ENCODE measurements at regions not wholly inside any gene's neighbourhood (a gene's known extent, or its start where the extent isn't known, plus 50 kb on each side); places are given as distances from the start of the nearest gene placed in this dataset.

GRCh38 chr3:102194001-102194400 is 240.8 kb upstream of the ZPLD1 start:
- DNase-seq = no peak

- DNase-seq = no peak
Measured at GRCh38 chr3:102194760-102195159, 240.1 kb upstream of the ZPLD1 start.

GRCh38 chr3:102195198-102195948 is 239.4 kb upstream of the ZPLD1 start:
- DNase-seq = no peak

- no peak for DNase-seq
Measured at GRCh38 chr3:102200126-102200525, 234.7 kb upstream of the ZPLD1 start.

GRCh38 chr3:102200560-102200959 is 234.3 kb upstream of the ZPLD1 start:
- no peak for DNase-seq

- no peak for DNase-seq
Measured at GRCh38 chr3:102205647-102206046, 229.2 kb upstream of the ZPLD1 start.

GRCh38 chr3:102206511-102207031 is 228.2 kb upstream of the ZPLD1 start:
- no peak for DNase-seq

- no peak for DNase-seq
Measured at GRCh38 chr3:102207151-102207571, 227.7 kb upstream of the ZPLD1 start.

GRCh38 chr3:102215166-102215565 is 219.6 kb upstream of the ZPLD1 start:
- no peak for DNase-seq

- no peak for DNase-seq
Measured at GRCh38 chr3:102223132-102223531, 211.7 kb upstream of the ZPLD1 start.

GRCh38 chr3:102224171-102224570 is 210.6 kb upstream of the ZPLD1 start:
- DNase-seq = no peak

- no peak for DNase-seq
Measured at GRCh38 chr3:102225005-102225404, 209.8 kb upstream of the ZPLD1 start.

- DNase-seq = peak; percentile 58
Measured at GRCh38 chr3:102225407-102226132, 209.2 kb upstream of the ZPLD1 start.

GRCh38 chr3:102226463-102226862 is 208.4 kb upstream of the ZPLD1 start:
- DNase-seq = no peak

GRCh38 chr3:102229062-102229655 is 205.7 kb upstream of the ZPLD1 start:
- peak; percentile 51 for DNase-seq

GRCh38 chr3:102230057-102230456 is 204.8 kb upstream of the ZPLD1 start:
- no peak for DNase-seq

GRCh38 chr3:102233881-102234280 is 200.9 kb upstream of the ZPLD1 start:
- DNase-seq = no peak

GRCh38 chr3:102235679-102236078 is 199.1 kb upstream of the ZPLD1 start:
- DNase-seq = no peak

GRCh38 chr3:102237181-102237580 is 197.6 kb upstream of the ZPLD1 start:
- DNase-seq = no peak

GRCh38 chr3:102237838-102238237 is 197.0 kb upstream of the ZPLD1 start:
- DNase-seq = no peak

GRCh38 chr3:102238362-102238761 is 196.5 kb upstream of the ZPLD1 start:
- peak; percentile 20 for DNase-seq

- DNase-seq = no peak
Measured at GRCh38 chr3:102240720-102241119, 194.1 kb upstream of the ZPLD1 start.

- no peak for DNase-seq
Measured at GRCh38 chr3:102248981-102249705, 185.7 kb upstream of the ZPLD1 start.
